ENCODE measurements at regions not wholly inside any gene's neighbourhood (a gene's known extent, or its start where the extent isn't known, plus 50 kb on each side); places are given as distances from the start of the nearest gene placed in this dataset.
A peak's percentile ranks its signal among the peaks of the same experiment; 100 is the strongest.

DNA sequence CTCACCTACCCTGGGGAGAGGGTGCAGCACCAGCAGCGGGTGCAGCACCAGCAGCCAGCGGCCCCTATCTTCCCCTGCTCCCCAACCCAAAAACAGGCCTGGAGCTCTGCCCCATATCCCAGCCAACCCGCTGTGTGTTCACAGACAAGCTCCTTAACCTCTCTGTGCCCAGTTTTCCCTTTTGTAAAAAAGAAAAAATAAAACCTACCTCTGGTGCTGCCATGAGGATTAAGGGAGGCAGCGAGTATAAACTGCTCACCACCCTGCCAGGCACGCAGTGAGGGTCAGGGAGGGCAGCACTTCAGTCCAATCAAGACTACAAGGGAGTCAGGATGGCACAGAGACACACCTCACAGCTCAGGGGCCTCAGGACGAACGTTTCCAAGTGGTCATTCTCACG is 163.3 kb downstream of the NUP210 start:
- TF ChIP-seq, protein P1, sequence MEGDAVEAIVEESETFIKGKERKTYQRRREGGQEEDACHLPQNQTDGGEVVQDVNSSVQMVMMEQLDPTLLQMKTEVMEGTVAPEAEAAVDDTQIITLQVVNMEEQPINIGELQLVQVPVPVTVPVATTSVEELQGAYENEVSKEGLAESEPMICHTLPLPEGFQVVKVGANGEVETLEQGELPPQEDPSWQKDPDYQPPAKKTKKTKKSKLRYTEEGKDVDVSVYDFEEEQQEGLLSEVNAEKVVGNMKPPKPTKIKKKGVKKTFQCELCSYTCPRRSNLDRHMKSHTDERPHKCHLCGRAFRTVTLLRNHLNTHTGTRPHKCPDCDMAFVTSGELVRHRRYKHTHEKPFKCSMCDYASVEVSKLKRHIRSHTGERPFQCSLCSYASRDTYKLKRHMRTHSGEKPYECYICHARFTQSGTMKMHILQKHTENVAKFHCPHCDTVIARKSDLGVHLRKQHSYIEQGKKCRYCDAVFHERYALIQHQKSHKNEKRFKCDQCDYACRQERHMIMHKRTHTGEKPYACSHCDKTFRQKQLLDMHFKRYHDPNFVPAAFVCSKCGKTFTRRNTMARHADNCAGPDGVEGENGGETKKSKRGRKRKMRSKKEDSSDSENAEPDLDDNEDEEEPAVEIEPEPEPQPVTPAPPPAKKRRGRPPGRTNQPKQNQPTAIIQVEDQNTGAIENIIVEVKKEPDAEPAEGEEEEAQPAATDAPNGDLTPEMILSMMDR (IDR thresholded peaks at IDR 0.05; ENCODE audit: control insufficient read depth, extremely low read depth, insufficient read depth): no peak
- DNase-seq (ENCODE audit: low read depth): no peak

DNA sequence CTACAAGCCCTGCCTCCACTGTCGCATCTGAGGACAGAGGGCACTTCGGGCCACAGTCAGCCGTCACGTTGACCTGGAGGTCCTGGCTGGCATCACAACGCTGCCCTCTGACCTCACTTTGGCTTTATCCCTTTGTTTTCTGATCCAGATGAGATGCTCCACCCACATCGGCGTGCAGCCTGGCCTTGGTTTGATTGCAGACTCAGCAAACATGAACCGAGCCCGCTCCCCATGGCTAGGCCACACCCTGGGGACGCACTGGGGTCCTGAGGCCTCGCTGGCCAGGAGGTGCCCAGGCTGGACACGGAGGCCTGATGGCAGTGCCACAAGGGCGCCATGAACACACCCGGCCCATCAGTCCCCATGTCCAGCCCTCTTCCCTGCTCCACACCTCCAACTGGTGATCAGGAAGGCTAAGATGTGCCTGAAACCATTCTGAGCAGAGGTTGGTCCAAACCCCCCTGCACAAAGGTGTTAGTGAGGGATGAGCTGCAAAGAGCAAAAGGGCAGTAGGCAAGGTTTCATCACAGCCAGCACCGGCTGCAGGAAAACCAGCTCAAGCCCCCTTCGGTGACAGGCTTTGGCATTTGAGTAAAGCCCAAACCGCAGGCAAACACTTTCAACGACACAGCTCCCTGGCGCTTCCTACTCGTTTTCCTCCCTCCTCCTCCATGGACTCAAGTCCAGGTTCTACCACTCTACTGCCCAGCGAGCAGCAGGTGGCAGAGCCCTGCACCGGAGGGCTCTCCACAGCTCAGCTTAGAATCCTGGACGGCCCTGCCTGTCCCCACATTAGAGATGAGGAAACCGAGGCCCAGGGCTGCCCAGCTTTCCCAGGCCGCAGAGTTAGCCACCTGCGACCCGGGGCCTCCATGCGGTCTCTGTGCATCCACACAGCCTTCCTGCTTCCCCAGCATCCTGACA is 165.8 kb downstream of the NUP210 start:
- no peak overlapping the region for H3K4me3 ChIP-seq (ENCODE audit: low read depth, low read length)
- TF ChIP-seq, protein P1 (IDR thresholded peaks at IDR 0.05; ENCODE audit: control insufficient read depth, extremely low read depth, insufficient read depth): no peak
- DNase-seq (ENCODE audit: low read depth): no peak

More for the DNA sequence above, 163.3 kb downstream of the NUP210 start:
- no peak overlapping the region for H3K4me3 ChIP-seq (ENCODE audit: low read depth, low read length)

DNA sequence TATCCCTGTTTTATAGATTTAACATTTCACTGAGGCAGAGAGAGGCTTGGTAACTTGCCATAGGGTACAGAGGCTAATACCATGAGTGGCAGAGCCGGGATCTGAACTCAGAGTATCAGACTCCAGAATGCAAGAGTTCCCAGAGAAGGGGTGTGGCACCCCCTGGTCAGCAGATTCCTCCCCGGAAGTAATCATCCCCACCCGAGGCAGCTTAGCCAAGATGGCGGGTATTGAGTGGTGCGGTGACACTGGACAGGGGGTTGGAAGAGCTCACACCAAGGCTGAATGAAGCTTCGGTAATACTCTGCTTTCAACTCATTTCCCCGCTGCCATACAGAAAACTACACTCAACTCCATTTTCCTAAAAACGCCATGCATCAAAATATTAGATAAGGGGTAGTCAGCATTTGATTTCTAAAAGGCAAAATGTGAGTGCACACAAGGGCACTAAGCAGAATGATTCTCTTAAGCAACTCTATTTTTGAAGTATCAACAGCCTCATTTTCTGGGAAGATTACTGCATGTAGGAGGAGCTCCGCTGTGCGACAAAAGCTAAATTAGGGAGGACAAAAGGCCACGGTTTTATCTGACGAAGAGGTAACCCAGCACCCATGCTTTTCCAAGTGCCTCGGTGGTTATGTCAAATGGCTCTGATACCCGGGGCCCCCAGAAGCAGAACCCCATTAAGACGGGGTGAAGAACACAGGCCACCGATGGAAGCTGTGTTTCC is 166.7 kb downstream of the NUP210 start:
- TF ChIP-seq, protein P1 (IDR thresholded peaks at IDR 0.05; ENCODE audit: control insufficient read depth, extremely low read depth, insufficient read depth): no peak
- H3K4me3 ChIP-seq (ENCODE audit: low read depth, low read length): no peak overlapping the region
- no peak for DNase-seq (ENCODE audit: low read depth)

DNA sequence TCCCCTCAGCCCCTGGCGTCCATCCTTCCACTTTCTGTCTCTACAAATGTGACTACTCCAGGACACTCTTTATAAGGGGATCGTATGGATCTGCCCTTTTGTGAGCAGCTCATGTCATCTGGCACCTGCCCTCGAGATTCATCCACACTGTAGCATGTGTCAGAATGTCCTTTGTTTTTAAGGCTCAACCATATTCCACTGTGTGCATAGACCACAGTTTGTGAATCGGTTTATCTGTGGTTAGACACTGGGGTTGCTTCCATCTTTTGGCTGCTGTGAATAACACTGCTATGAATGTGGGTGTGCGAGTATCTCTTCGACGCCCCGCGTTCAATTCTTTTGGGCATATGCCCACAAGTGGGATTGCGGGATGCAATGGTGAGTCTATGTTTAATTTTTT is 167.9 kb downstream of the NUP210 start:
- DNase-seq (ENCODE audit: low read depth): no peak
- H3K4me3 ChIP-seq (ENCODE audit: low read depth, low read length): no peak overlapping the region
- TF ChIP-seq, protein P1 (IDR thresholded peaks at IDR 0.05; ENCODE audit: control insufficient read depth, extremely low read depth, insufficient read depth): no peak

DNA sequence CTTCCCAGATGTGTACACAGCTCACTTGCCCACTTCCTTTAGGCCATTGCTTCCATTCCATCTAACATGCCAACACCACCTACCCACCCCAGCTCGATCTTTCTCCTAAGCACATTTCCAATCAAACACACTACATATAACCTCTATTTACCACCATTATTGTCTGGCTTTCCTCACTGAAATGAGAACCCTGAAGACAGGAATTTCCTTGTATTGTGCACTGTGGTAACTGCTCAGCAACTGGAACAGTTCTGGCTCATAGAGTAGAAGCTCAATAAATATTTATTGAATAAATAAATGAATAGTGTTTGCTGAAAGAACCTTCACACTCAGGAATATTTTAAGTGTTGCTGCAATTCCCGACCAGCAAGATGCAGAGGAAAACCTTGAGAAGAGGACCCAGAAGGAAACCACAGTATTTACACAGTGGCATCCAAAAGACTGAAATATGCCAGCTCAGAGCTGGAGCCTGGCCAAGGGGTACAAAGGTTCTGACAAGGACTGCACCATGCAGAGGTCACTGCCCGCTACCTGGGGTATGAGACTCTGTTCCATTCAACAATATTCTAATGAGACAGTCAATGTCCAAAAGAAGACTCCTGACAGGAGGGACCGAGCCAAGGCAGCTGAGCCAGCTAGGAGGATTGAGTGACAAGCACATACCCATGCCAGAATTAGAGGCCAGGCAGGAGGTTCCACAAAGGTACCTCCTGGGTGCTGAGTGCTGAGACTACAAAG is 168.8 kb downstream of the NUP210 start:
- no peak overlapping the region for H3K4me3 ChIP-seq (ENCODE audit: low read depth, low read length)
- TF ChIP-seq, protein P1 (IDR thresholded peaks at IDR 0.05; ENCODE audit: control insufficient read depth, extremely low read depth, insufficient read depth): no peak
- peak; percentile 6 for DNase-seq (ENCODE audit: low read depth)

DNA sequence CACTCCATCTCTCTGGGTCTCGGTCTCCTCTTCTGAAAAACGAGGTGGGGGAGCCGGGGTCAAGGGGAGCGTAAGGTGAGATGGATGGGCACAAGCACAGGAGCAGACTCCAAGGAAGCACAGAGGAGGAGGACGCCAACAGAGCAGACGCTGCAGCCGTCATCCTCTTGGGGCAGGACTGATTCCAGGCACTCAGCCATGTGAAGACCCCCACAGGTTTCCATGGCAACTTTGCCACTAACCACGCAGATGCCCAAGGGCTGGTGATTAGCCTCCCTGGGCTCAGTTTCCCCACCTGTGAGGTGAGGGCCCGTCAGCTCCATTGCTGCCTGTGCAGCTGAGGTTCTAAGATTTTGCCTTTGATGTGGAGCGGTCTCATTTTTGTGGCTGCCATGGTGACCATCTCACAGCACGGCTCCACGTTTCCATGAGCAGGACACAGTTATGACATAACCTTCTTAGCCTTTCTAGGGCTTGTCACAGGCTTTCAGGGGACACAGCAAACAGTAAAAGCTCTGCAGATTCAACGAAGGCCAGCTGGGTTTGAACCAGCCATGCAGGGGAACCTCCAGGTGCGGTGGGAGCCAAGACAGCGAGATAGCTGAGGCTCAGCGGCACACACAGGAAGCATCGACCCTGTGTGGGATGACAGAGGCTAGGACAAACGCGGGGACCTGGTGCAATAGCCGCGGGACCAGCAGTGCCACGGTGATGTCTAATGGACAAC is 170.3 kb downstream of the NUP210 start:
- H3K4me3 ChIP-seq (ENCODE audit: low read depth, low read length): no peak overlapping the region
- DNase-seq (ENCODE audit: low read depth): no peak
- TF ChIP-seq, protein P1 (IDR thresholded peaks at IDR 0.05; ENCODE audit: control insufficient read depth, extremely low read depth, insufficient read depth): no peak
